Thyroid gland (tissue), 4 donors: ENCODE measurements at regions not wholly inside any gene's neighbourhood (a gene's known extent, or its start where the extent isn't known, plus 50 kb on each side); places are given as distances from the start of the nearest gene placed in this dataset.
"Not testable (repeated sequence)": the region's sequence is repeated elsewhere in the genome, so short reads cannot be mapped to it uniquely, and the experiment has no call there.

Experiments
- POLR2A ChIP-seq, 2 donors: fragments of 450-650 bp; IDR thresholded peaks; one replicate each; pipeline ENCODE4 v1.6.1; 2017; ENCODE audit warnings: antibody characterized with exemption in 2 of 2, mild to moderate bottlenecking in 2 of 2, moderate library complexity in 1 of 2
- TF ChIP-seq, protein P1 (sequence below), 6 experiments: fragments of 200-600 bp in 3 of 6; fragments of 450-650 bp in 3 of 6; sonication (generic) in 3 of 6; IDR thresholded peaks; one replicate each; pipeline ENCODE4 v1.5.1; 2016 to 2019; ENCODE audit warnings: antibody characterized with exemption in 6 of 6, mild to moderate bottlenecking in 2 of 6, inconsistent platforms in 1 of 6, moderate library complexity in 1 of 6

- TF ChIP-seq, protein P1, sequence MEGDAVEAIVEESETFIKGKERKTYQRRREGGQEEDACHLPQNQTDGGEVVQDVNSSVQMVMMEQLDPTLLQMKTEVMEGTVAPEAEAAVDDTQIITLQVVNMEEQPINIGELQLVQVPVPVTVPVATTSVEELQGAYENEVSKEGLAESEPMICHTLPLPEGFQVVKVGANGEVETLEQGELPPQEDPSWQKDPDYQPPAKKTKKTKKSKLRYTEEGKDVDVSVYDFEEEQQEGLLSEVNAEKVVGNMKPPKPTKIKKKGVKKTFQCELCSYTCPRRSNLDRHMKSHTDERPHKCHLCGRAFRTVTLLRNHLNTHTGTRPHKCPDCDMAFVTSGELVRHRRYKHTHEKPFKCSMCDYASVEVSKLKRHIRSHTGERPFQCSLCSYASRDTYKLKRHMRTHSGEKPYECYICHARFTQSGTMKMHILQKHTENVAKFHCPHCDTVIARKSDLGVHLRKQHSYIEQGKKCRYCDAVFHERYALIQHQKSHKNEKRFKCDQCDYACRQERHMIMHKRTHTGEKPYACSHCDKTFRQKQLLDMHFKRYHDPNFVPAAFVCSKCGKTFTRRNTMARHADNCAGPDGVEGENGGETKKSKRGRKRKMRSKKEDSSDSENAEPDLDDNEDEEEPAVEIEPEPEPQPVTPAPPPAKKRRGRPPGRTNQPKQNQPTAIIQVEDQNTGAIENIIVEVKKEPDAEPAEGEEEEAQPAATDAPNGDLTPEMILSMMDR (IDR thresholded peaks at IDR 0.05), result not testable (repeated sequence)
- peak in 1 of 2 donors; percentile 43 for TF ChIP-seq POLR2A (IDR thresholded peaks at IDR 0.05)
Measured at GRCh38 chr21:5154641-5154982, 5366.8 kb upstream of the TPTE start.
